Thyroid gland (tissue), 4 donors: ENCODE measurements at regions not wholly inside any gene's neighbourhood (a gene's known extent, or its start where the extent isn't known, plus 50 kb on each side); places are given as distances from the start of the nearest gene placed in this dataset.
A peak's percentile ranks its signal among the peaks of the same experiment; 100 is the strongest.
"Not testable (repeated sequence)": the region's sequence is repeated elsewhere in the genome, so short reads cannot be mapped to it uniquely, and the experiment has no call there.

ENCODE experiments used
- DNase-seq, 2 donors: peaks; one replicate each; pipeline ENCODE4 v3.0.0-alpha.2; 2019
- H3K27ac ChIP-seq, 3 donors: fragments of 200-600 bp; sonication (generic); 1 replicate in 2 of 3; 2 replicates in 1 of 3; pipeline ENCODE4 v1.5.1; 2016 to 2019; ENCODE audit warnings: mild to moderate bottlenecking in 1 of 3, moderate library complexity in 1 of 3
- H3K27me3 ChIP-seq: fragments of 200-600 bp; sonication (generic); one replicate; pipeline ENCODE4 v1.5.1; 2019
- H3K36me3 ChIP-seq, 2 donors: fragments of 200-600 bp; sonication (generic); one replicate each; pipeline ENCODE4 v1.5.1; 2016 to 2019
- H3K4me1 ChIP-seq, 2 donors: fragments of 200-600 bp; sonication (generic); one replicate each; pipeline ENCODE4 v1.5.1; 2017 to 2019
- H3K4me3 ChIP-seq, 3 donors: fragments of 200-600 bp; sonication (generic); replicated peaks in 1 of 3; 1 replicate in 2 of 3; 2 replicates in 1 of 3; pipeline ENCODE4 v1.5.1; 2016; ENCODE audit warnings: mild to moderate bottlenecking in 1 of 3
- H3K9me3 ChIP-seq: fragments of 200-600 bp; sonication (generic); one replicate; pipeline ENCODE4 v1.5.1; 2017
- POLR2A ChIP-seq, 2 donors: fragments of 450-650 bp; IDR thresholded peaks; one replicate each; pipeline ENCODE4 v1.6.1; 2017; ENCODE audit warnings: antibody characterized with exemption in 2 of 2, mild to moderate bottlenecking in 2 of 2, moderate library complexity in 1 of 2
- WGBS, 2 donors: methylation state at CpG; one replicate each; pipeline ENCODE4 v1.1.5; 2017; 5-methylcytosine and 5-hydroxymethylcytosine counted together
- intact Hi-C: fragments of 100-400 bp; cut with DNase I; formaldehyde crosslinking; loops from one replicate; pipeline ENCODE4 v1.15.1; 2023

DNA sequence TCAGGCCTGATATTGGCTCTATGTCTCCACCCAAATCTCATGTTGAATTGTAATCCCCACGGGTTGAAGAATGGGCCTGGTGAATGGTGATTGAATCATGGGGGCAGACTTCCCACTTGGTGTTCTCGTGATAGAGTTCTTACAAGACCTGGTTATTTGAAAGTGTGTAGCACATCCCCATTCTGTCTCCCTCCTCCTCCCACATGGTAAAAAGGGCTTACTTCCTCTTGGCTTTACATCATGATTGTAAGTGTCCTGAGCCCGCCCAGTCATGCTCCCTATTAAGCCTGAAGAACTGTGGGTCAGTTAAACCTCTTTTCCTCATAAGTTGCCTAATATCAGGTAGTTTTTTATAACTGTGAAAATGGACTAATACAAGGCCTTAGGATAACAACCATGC is 158.8 kb upstream of the ZNG1F start:
- WGBS, 2 donors, result 88 to 100% methylated on average over 1 of the region's 3 CpGs
- H3K27ac ChIP-seq, H3K9me3 ChIP-seq, H3K36me3 ChIP-seq, H3K4me1 ChIP-seq, DNase-seq, H3K27me3 ChIP-seq, intact Hi-C loops, H3K4me3 ChIP-seq: not testable (repeated sequence)

DNA sequence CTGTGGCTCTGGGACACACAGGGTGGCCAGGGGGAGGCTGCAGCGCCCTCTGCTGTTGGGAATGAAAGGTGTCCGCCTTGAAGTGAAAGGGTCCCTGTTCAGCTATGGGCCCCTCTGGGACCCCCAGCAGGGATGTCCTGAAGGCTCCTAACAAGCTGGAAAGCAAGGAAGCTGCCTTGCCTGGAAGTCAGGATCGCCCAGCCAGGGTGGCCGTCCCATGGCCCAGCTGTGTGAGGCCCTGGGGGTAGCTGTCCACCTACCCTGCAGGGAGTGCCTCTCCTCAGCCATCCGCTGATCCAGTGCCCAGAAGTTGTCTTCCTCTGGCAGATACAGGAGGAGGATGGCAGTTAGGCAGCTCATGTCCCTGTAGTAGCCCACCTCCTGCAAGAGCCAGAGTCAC is 143.4 kb upstream of the ZNG1F start:
- H3K9me3 ChIP-seq, H3K27me3 ChIP-seq, H3K4me1 ChIP-seq, H3K27ac ChIP-seq, intact Hi-C loops, H3K4me3 ChIP-seq, H3K36me3 ChIP-seq, DNase-seq: not testable (repeated sequence)
- WGBS, 2 donors, result no CpG with 5 or more reads among the region's 5 CpGs

DNA sequence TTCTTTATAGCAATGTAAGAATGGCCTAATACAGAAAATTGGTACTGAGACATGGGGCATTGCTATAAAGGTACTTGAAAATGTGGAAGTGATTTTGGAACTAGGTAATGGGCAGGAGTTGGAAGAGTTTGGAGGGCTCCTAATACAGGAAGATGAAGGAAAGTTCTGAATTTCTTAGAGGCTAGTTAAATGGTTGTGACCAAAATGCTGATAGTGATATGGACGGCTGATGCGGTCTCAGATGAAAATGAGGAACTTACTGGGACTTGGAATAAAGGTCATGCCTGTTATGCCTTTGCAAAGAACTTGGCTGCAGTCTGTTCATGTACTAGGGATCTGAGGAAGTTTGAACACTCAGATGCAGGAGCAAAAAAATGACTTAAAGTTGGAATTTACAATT is 132.2 kb upstream of the ZNG1F start:
- H3K4me1 ChIP-seq, H3K27ac ChIP-seq, H3K4me3 ChIP-seq, DNase-seq, H3K9me3 ChIP-seq, H3K36me3 ChIP-seq, H3K27me3 ChIP-seq, intact Hi-C loops: not testable (repeated sequence)
- 87 to 94% methylated on average over 2 of the region's 2 CpGs for WGBS, 2 donors

DNA sequence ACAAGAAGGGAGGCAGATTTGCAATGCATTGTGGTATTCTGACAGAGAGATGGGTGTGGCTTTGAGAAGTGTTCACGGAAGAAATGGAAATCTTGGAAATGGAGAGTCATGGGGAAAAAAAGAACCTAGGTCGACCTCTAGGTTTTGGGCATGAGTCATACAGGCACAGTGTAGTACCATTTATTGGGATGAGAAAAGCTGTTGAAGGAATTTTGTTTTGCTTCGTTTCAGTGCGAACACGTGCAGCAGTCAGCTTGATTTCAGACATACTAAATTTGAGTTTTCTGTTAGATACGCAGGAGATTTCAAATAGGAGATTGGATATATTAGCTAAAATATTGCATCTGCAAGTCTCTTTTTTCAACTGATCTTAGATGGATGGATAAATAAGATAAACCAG is 119.8 kb upstream of the ZNG1F start:
- intact Hi-C loops, H3K9me3 ChIP-seq, H3K27me3 ChIP-seq, H3K4me1 ChIP-seq, H3K36me3 ChIP-seq, H3K27ac ChIP-seq, H3K4me3 ChIP-seq, DNase-seq: not testable (repeated sequence)
- WGBS, 2 donors, result 61 to 62% methylated on average over 6 of the region's 6 CpGs

DNA sequence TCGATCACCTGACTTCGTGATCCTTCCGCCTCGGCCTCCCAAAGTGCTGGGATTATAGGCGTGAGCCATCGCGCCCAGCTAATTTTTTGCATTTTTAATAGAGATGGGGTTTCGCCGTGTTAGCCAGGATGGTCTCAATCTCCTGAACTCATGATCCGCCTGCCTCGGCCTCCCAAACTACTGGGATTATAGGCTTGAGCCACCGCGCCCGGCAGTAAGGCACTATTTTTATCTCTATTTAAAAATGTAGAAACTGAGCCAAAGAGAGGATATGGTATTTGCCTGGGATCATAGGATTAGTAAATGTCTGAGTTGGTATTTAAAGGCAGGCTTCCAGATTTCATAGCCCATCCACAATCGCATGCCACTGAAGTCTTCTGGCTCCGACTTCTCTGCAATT is 96.6 kb upstream of the ZNG1F start:
- H3K4me1 ChIP-seq, H3K9me3 ChIP-seq, H3K36me3 ChIP-seq, H3K4me3 ChIP-seq, H3K27me3 ChIP-seq, intact Hi-C loops, H3K27ac ChIP-seq, DNase-seq: not testable (repeated sequence)
- 92 to 95% methylated on average over 16 of the region's 16 CpGs for WGBS, 2 donors

DNA sequence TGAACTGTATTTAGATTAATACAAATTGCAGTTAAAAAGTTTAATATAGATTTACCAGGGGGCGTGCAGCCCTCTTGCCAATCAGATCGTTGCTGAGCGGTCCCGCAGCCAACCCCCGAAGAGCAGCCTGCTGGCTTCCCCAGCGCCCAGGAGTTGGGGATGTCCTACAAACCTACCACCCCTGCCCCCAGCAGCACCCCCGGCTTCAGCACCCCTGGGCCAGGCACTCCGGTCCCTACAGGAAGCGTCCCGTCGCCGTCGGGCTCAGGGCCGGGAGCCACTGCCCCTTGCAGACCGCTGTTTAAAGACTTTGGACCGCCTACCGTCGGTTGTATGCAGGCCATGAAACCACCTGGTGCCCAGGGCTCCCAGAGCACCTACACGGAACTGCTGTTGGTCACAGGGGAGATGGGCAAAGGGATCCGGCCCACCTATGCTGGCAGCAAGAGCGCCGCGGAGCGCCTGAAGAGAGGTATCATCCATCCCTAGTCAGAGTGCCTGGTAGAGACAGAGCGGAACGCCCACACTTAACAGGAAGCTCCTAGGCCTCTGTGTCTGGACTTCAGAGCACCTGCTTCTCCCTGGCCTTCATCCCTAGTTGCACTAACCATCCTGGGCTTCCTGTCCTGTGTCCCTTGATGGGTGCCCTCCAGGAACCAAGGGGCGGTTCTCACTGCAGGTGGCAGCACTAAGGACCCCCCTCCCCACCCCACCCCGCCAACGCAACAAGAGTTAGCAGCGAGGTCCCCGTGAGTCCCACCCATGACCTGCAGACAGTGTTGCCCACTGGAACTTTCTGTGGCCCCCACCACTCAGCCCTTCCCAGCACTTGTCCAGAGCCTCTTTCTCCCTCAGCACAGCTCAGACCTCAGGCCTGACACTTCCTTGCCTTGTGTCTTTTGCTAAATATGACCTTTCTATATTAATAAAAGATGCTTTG is 91.5 kb upstream of the ZNG1F start:
- H3K9me3 ChIP-seq, DNase-seq, H3K4me1 ChIP-seq, intact Hi-C loops, H3K4me3 ChIP-seq, H3K36me3 ChIP-seq, H3K27me3 ChIP-seq, H3K27ac ChIP-seq: not testable (repeated sequence)
- 77 to 79% methylated on average over 9 to 12 of the region's 31 CpGs for WGBS, 2 donors

DNA sequence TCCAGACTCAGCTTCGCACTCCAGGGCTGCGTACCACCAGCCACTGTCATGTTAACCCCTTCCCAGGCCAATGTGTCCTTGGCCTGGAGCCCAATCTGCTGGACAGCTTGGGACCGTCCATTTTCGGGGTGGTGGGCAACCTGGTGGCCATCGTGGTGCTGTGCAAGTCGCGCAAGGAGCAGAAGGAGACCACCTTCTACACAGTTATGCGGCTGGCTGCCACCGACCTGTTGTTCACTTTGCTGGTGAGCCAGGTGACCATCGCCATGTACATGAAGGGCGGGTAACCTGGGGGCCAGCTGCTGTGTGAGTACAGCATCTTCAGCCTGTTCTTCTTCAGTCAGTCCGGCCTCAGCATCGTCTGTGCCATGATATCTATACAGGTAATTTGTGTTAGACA is 90.3 kb upstream of the ZNG1F start:
- H3K27me3 ChIP-seq, intact Hi-C loops, DNase-seq, H3K27ac ChIP-seq, H3K36me3 ChIP-seq, H3K4me3 ChIP-seq, H3K4me1 ChIP-seq, H3K9me3 ChIP-seq: not testable (repeated sequence)
- 89% methylated on average over 5 of the region's 13 CpGs; no CpG with 5 or more reads in 1 of the 2 donors for WGBS, 2 donors

DNA sequence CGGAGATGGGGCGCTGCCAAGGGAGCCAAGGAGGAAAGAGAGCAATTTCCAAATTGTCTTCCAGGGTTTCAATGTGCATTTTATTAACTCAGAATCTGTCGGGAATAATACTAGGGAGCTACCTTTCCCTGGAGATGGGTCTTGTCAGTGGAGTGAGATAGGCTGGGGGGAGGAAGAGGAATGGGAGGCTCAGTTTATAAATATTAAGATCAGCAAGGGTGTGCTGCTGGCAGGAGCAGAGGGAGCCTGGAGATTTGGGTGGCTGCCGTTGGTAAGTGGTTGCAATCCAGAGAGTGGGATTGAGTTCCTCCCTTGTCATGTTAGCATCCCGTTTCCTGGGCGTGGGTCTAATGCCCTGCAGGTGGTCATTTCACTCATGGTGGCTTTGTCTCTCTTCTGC is 89.9 kb upstream of the ZNG1F start:
- WGBS, 2 donors, result 100% methylated on average over 3 of the region's 6 CpGs
- H3K9me3 ChIP-seq, DNase-seq, H3K36me3 ChIP-seq, H3K27me3 ChIP-seq, intact Hi-C loops, H3K4me3 ChIP-seq, H3K27ac ChIP-seq, H3K4me1 ChIP-seq: not testable (repeated sequence)

DNA sequence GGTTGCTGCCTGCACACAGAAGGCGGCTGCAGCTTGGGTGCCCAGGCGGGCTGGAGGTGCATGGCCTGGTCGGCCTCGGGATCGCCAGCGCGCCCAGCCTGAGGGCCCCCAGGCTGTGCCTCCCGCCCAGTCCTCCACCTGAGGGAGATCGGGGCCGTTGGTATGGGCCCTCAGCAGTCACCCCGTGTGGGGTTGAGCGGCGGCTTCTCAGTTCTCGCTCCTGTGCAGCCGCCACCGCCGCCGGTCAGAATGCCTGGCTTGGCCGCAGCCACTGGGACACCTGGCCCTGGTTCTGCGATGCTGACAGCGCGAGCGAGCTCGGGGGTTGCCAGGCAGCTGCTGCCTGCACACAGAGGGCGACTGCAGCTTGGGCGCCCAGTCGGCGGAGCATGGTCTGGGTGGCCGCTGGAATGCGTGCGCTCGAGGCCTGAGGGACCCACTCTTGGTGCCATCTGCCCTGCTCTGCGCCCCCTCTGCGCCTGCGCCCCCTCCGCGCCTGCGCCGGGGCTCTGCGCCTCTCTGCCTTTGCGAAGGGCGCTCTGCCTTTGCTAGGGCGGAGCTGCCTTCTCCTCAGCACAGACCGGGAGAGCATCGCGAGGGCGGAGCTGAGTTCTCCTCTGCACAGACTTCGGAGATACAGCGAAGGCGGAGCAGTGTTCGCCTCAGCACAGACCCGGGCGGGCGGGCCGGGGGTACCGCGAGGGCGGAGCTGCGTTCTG is 84.6 kb upstream of the ZNG1F start:
- H3K27me3 ChIP-seq, intact Hi-C loops, H3K36me3 ChIP-seq, H3K27ac ChIP-seq, H3K4me1 ChIP-seq, H3K9me3 ChIP-seq: not testable (repeated sequence)
- H3K4me3 ChIP-seq, result peak overlapping the region in 1 of 3 donors; percentile 24
- DNase-seq, result peak; percentile 68 to 72
- peak in 1 of 2 donors; percentile 54 for TF ChIP-seq POLR2A (IDR thresholded peaks at IDR 0.05)
- WGBS, 2 donors, result 0% methylated on average over 7 of the region's 59 CpGs; no CpG with 5 or more reads in 1 of the 2 donors

DNA sequence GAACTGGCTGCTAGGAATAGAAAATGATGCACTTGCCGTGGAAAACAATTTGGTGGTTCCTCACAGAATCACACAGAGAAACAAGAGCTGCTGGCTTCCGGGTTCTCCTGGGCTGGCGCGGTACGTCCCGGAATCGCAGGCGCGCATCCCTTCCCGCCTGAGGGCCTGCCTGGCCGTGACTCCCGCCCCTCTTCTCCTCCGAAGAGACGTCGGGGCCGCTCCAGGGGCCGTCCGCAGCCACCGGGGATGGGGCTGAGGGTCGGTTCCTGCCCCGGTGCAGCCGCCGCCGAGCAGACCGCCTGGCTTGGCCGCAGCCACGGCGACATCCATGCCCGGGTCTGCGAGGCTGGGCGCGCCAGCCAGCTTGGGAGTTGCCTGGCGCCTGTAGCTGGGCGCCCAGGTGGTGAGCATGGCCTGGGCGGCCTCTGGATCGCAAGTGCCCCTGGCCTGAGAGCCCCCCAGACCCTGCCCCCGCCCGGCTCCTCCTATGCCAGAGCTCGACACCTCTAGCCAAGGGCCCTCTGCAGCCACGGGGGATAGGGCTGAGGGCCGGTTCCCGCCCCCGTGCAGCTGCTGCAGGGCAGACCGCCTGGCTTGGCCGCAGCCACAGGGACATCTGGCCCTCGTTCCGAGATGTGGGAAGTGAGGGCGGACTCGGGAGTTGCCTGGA is 83.9 kb upstream of the ZNG1F start:
- peak overlapping the region in 1 of 3 donors; percentile 31 for H3K4me3 ChIP-seq
- 13% methylated on average over 15 to 18 of the region's 49 CpGs for WGBS, 2 donors
- DNase-seq, result peak; percentile 16 to 29

DNA sequence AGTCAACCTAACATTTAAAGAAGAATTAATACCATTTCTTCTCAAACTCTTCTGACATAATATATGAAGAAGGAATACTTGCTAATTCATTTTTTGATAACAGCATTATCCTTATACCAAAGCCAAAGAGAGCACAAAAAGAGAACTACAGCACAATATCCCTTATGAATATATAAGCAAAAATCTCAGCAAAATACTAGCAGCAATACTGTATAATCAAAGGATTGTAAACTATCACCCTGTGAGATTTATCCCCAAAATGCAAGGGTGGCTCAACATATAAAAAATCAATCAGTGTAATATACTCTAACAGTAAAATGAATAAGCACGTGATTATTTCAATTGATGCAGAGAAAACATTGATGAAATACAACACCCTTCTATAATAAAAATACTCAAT is 81.9 kb upstream of the ZNG1F start:
- intact Hi-C loops, H3K27me3 ChIP-seq, H3K4me3 ChIP-seq, H3K4me1 ChIP-seq, H3K27ac ChIP-seq, H3K9me3 ChIP-seq, DNase-seq, H3K36me3 ChIP-seq: not testable (repeated sequence)
- WGBS, 2 donors, result 48 to 49% methylated on average over 1 of the region's 1 CpG

More for the DNA sequence above, 83.9 kb upstream of the ZNG1F start:
- H3K36me3 ChIP-seq, H3K4me1 ChIP-seq, H3K27me3 ChIP-seq, H3K9me3 ChIP-seq, intact Hi-C loops, H3K27ac ChIP-seq: not testable (repeated sequence)

DNA sequence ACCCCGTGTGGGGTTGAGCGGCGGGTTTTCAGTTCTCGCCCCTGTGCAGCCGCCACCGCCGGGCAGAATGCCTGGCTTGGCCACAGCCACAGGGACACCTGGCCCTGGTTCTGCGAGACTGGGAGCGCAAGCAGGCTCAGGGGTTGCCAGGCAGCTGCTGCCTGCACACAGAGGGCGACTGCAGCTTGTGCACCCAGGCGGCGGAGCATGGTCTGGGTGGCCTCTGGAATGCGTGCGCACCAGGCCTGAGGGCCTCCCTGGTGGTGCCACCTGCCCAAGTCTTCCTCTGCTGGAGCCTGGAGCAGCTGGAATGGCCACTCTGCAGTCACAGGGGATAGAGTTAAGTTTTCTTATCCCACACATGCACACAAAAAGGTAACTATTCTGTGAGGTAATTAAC is 80.4 kb upstream of the ZNG1F start:
- intact Hi-C loops, H3K27ac ChIP-seq, H3K9me3 ChIP-seq, H3K27me3 ChIP-seq, H3K4me3 ChIP-seq, H3K36me3 ChIP-seq, H3K4me1 ChIP-seq: not testable (repeated sequence)
- no CpG with 5 or more reads among the region's 14 CpGs for WGBS, 2 donors
- DNase-seq, result peak; percentile 30 to 33
